ENCODE measurements at regions not wholly inside any gene's neighbourhood (a gene's known extent, or its start where the extent isn't known, plus 50 kb on each side); places are given as distances from the start of the nearest gene placed in this dataset.
"Not testable (repeated sequence)": the region's sequence is repeated elsewhere in the genome, so short reads cannot be mapped to it uniquely, and the experiment has no call there.

- DNase-seq (ENCODE audit: low read depth), result peak; percentile 70
These were observed 258.3 kb downstream of the SRGAP2C start for GRCh38 chr1:121443001-121443540.

- no peak for DNase-seq (ENCODE audit: low read depth)
These were observed 259.3 kb downstream of the SRGAP2C start for GRCh38 chr1:121444096-121444495.

GRCh38 chr1:121445679-121446078, 260.9 kb downstream of the SRGAP2C start:
- DNase-seq (ENCODE audit: low read depth), result no peak

DNA sequence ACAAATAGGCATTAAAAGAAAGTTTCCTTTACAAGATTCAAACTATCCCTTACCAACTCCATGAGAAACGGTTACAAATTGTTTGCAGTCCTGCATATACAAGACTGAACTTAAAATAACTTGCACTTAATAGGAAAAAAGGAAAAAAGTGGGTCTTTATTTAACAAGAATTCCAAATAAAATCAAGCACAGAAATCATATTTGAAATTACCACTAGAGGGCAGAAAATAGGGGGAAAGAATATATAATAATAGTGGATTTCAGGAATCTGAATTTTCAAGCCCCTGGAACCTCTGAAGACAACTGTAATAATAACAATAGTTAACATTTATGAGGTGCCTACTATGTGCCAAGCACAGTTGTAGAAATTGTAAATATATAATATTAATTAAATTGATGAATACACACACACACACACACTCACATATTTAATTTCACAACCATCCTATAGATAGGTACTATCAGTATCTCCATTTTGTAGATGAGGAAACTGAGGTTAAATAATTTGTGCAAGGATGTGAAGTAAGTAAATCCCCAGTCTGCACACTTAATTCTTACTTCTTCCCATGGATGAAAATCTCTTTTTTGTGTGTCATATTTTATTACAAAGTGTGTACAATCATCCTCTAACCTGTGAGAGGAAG, 262.6 kb downstream of the SRGAP2C start:
- DNase-seq (ENCODE audit: low read depth), result not testable (repeated sequence)

GRCh38 chr1:121448064-121448463, 263.3 kb downstream of the SRGAP2C start:
- DNase-seq (ENCODE audit: low read depth), result peak; percentile 5

DNA sequence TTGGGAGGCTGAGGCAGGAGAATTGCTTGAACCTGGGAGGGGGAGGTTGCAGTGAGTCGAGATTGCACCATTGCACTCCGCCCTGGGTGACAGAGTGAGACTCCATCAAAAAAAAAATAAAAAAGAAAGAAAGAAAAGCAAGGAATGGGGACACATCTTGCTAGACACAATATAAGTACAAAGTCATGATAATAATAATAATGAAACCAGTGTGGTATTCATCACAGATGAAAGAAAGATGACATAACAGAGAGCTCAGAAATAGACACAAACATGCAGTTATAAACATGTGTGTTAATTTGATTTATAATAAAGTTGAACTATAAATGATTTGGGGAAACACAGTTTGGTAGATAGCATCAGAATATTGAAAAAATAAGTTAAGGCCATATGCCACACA, 264.1 kb downstream of the SRGAP2C start:
- DNase-seq (ENCODE audit: low read depth), result no peak

DNA sequence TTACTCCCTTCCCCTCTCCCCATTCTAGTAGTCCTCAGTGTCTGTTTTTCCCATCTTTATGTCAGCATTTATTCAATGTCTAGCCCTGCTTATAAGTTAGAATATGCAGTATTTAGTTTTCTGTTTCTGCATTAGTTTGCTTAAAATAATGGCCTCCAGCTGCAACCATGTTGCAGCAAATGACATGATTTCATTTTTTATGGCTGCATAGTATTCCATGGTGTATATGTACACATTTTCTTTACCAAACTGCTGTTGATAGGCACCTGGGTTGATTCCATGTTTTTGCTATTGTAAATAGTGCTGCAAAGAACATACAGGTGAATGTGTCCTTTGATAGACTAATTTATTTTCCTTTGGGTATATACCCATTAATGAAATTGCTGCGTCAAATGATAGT, 267.7 kb downstream of the SRGAP2C start:
- DNase-seq (ENCODE audit: low read depth), result no peak

GRCh38 chr1:121458291-121459048, 273.7 kb downstream of the SRGAP2C start:
- DNase-seq (ENCODE audit: low read depth), result peak; percentile 31

DNA sequence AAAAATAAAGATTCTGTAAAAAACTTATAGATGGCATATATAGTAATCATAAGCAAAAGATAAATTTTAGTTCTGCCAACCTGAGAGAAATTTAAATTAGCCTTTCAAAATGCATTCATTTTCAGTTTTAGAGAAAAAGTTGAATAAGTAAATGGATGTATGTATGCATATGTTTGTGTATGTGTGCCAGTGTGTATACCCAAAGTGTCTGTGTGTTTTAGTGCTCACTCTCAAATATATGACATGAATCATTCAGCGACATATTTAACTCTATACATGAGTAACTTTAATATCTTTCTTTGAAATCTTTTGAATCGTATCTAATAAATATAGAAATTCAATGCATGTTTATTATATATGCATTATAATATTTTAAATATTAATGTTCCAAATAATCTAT, 274.5 kb downstream of the SRGAP2C start:
- DNase-seq (ENCODE audit: low read depth), result no peak

DNA sequence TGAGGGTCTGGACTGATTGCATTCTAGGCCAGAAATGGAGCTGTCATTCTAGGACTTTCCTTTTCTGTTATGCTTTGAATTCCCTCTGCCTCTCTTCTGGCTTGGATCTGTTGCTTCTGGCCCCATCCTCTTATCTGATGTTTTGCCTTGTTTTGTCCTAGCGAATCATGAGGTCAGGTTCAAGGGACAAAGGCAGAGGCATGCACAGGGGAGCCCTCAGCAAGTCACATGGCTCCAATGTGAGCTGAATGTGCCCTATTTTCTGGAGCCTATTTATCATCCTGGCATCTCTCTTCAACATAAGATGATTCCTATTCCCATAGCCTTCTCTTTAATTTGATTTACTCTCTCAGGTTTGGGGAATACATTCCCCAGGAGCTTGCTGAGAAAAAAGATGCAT, 284.6 kb downstream of the SRGAP2C start:
- not testable (repeated sequence) for DNase-seq (ENCODE audit: low read depth)

GRCh38 chr1:121470401-121470800, 285.6 kb downstream of the SRGAP2C start:
- DNase-seq (ENCODE audit: low read depth), result not testable (repeated sequence)

- no peak for DNase-seq (ENCODE audit: low read depth)
These were observed 286.7 kb downstream of the SRGAP2C start for GRCh38 chr1:121471523-121471922.

GRCh38 chr1:121472017-121472416, 287.2 kb downstream of the SRGAP2C start:
- DNase-seq (ENCODE audit: low read depth), result no peak

DNA sequence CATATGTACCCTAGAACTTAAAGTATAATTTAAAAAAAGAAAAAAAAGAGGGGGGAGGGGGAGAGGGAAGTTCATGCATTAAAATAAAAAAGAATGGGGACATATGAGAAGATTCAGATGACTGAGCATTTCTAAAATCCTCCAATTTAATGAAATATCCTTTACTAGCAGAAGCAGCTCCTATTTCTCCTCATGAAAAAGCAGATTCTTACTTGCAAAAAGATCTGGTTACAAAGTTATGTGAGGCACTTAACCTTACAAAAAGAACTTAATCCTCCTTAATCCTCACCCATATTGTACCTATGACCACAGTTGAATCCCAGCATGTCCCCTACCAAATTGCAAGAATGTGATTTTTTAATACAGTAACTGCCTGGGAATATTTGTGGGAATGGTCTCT, 298.5 kb downstream of the SRGAP2C start:
- no peak for DNase-seq (ENCODE audit: low read depth)

GRCh38 chr1:121483961-121484424, 299.2 kb downstream of the SRGAP2C start:
- DNase-seq (ENCODE audit: low read depth), result peak; percentile 59

DNA sequence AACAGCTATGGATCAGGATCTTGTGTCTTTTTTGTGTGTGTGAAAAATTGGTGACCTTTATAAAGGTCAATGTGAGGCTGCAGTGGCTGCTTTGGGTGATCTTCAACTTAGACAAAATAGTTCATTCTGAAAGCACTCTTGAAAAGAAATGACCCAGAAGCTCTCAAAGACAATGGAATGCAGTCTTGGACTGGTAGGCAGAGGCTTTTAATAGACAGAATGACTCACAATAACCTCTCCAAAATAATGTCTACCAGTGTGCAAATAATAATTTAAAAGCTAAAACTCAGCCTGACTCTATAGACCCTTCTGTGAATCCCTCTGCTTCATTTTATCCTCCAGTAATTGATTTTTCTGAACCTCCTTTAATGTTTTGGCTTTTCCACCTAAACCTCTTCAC, 310.0 kb downstream of the SRGAP2C start:
- DNase-seq (ENCODE audit: low read depth), result not testable (repeated sequence)

GRCh38 chr1:121511455-121511854, 326.7 kb downstream of the SRGAP2C start:
- DNase-seq (ENCODE audit: low read depth), result peak; percentile 61

DNA sequence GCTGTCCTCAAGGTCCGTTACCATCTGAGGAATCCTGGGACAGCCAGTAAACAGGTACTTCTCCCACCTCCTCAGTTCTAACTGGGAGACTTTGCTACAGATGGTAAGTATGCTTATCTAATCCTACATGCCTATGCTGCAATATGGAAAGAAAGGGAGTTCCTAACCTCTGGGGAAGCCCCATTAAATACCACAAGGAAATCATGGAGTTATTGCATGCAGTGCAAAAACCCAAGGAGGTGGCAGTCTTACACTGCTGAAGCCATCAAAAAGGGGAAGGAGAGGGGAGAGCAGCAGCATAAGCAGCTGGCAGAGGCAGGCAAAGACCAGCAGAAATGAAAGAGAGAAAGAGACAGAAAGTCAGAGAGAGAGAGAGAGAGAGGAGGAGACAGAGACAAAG, 327.1 kb downstream of the SRGAP2C start:
- DNase-seq (ENCODE audit: low read depth), result not testable (repeated sequence)

DNA sequence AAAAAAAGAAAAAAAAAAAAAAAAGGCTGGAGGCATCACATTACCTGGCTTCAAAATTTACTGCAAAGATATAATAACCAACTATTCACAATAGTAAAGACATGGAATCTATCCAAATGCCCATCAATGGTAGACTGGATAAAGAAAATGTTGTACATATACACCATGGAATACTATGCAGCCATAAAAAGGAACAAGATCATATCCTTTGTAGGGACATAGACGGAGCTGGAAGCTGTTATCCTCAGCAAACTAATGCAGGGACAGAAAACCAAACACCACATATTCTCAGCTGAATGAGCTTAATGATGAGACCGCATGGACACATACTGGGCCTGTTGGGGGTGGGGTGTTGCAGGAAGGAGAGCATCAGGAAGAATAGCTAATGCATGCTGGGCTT, 330.5 kb downstream of the SRGAP2C start:
- DNase-seq (ENCODE audit: low read depth), result no peak

DNA sequence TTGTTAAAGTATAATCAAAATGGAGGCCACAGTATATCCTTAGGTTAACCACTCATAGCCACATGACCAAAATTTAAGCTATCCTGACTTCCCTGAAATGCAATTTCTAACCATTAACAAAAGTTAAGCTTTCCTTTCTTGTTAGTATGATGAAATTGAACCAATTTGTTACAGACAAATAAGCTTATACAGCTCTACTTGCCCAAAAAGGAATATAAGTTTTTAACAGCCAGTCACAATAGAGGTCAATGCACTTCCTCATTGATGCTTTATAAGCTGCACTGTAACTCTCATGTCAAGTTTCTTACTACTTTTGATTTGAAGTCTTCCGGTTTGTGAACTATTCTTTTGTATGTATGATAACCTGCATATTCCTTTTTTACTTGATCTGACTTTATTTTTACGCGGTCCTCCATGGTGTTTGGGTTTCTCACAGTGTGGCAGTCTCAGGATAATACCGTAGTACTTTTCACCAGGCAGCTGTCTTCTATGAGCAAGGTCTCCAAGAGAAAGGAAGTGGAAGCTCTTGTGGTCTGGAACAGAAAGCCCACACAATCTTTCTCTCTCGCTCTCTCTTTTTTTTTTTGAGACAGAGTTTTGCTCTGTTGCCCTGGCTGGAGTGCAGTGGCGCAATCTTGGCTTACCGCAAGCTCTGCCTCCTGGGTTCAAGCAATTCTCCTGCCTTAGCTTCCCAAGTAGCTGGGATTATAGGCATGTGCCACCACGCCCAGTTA, 331.6 kb downstream of the SRGAP2C start:
- DNase-seq (ENCODE audit: low read depth), result peak; percentile 12

DNA sequence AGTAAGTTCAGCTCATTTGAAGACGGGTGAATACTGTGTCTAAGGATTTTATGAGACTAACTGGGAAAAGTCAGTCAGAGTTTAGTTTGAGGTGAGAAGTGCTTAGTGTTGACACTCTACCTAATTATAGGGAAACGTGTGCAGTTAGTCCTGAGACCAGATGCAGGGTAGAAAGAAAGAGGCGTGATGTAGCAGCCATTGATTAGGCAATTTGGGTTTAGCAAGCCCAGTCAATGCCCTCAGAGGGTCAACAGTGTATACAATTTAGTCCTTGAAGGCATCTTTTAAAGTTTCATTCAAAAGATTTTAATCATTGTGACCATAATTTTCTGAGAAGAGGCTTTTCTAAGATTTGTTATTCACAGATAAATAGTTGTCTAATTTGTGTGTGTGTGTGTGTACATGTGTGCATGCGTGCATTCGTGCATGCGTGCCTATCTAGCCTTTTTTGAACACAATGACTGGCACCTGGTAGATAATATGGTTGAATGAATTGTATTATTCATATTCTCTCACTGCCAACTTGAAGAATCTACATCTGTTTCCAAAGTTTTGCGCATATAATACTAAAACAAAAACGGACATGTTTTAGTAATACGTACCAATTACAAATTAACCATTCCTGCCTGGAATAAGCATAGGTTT, 332.9 kb downstream of the SRGAP2C start:
- DNase-seq (ENCODE audit: low read depth), result no peak

DNA sequence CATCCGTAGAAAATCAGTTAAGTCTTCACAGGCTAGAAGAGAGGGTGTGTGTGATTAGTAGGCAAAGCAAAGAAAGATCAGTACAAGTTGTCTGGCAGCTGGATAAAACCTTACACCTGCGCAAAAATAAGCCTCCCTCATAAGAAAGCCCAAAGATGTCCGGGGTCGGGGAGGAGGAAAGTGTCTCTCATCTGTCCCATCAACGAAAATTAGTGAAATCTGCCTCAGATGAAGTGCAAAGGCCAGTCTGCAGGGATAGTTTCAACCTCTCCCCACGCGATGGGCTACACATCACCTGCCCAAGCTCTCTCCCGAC, 333.9 kb downstream of the SRGAP2C start:
- no peak for DNase-seq (ENCODE audit: low read depth)
